Activated naive CD4-positive, alpha-beta T cell treated with Interleukin-2 at 50 U/mL for 16 hours (primary cell): ENCODE measurements at regions not wholly inside any gene's neighbourhood (a gene's known extent, or its start where the extent isn't known, plus 50 kb on each side); places are given as distances from the start of the nearest gene placed in this dataset.
A peak's percentile ranks its signal among the peaks of the same experiment; 100 is the strongest.

Experiments
- DNase-seq: peaks from one replicate; pipeline ENCODE4 v3.0.0-alpha.2; 2020

- DNase-seq, result no peak
Observed at GRCh38 chr1:234554218-234554697, 55.7 kb downstream of the IRF2BP2 start.

GRCh38 chr1:234553240-234554188 is 56.5 kb downstream of the IRF2BP2 start:
- no peak for DNase-seq

GRCh38 chr1:234551032-234551378 is 59.0 kb downstream of the IRF2BP2 start:
- no peak for DNase-seq

GRCh38 chr1:234550341-234551031 is 59.5 kb downstream of the IRF2BP2 start:
- no peak for DNase-seq

GRCh38 chr1:234549447-234550021 is 60.4 kb downstream of the IRF2BP2 start:
- DNase-seq, result no peak

- no peak for DNase-seq
Observed at GRCh38 chr1:234546890-234547788, 62.8 kb downstream of the IRF2BP2 start.

GRCh38 chr1:234546387-234546704 is 63.6 kb downstream of the IRF2BP2 start:
- DNase-seq, result no peak

- DNase-seq, result no peak
Observed at GRCh38 chr1:234545517-234546386, 64.2 kb downstream of the IRF2BP2 start.

- peak; percentile 10 for DNase-seq
Observed at GRCh38 chr1:234544087-234544579, 65.2 kb upstream of the TARBP1 start.

- no peak for DNase-seq
Observed at GRCh38 chr1:234543442-234544086, 64.6 kb upstream of the TARBP1 start.

GRCh38 chr1:234542211-234542850 is 63.4 kb upstream of the TARBP1 start:
- no peak for DNase-seq

GRCh38 chr1:234541286-234541975 is 62.5 kb upstream of the TARBP1 start:
- DNase-seq, result no peak

- DNase-seq, result no peak
Observed at GRCh38 chr1:234540404-234540762, 61.4 kb upstream of the TARBP1 start.

GRCh38 chr1:234539666-234540403 is 60.9 kb upstream of the TARBP1 start:
- DNase-seq, result no peak

GRCh38 chr1:234538930-234539649 is 60.1 kb upstream of the TARBP1 start:
- DNase-seq, result no peak

- no peak for DNase-seq
Observed at GRCh38 chr1:234538062-234538731, 59.2 kb upstream of the TARBP1 start.

- DNase-seq, result no peak
Observed at GRCh38 chr1:234537236-234537635, 58.3 kb upstream of the TARBP1 start.

GRCh38 chr1:234536741-234537140 is 57.8 kb upstream of the TARBP1 start:
- no peak for DNase-seq
